ENCODE measurements at regions not wholly inside any gene's neighbourhood (a gene's known extent, or its start where the extent isn't known, plus 50 kb on each side); places are given as distances from the start of the nearest gene placed in this dataset.
"Not testable (repeated sequence)": the region's sequence is repeated elsewhere in the genome, so short reads cannot be mapped to it uniquely, and the experiment has no call there.

- Histone ChIP-seq H3K4me1 (ENCODE audit: insufficient read depth, low read length) (no peaks in the 10 kb centered on the region), H3K36me3 (ENCODE audit: insufficient read depth, low read depth, low read length) (no peaks in the 10 kb centered on the region), H3K9me3 (ENCODE audit: insufficient read depth, low read depth, low read length) (no peaks in the 10 kb centered on the region), H3K4me3 (ENCODE audit: low read length) (no peak overlapping the region), H3K27me3 (ENCODE audit: insufficient read depth, low read length) (no peaks in the 10 kb centered on the region), H3K27ac (ENCODE audit: low read length) (no peak overlapping the region), H3K9ac (ENCODE audit: low read depth, low read length) (no peak overlapping the region)
These were observed 239.3 kb upstream of the SLITRK6 start for GRCh38 chr13:86038490-86038889.

DNA sequence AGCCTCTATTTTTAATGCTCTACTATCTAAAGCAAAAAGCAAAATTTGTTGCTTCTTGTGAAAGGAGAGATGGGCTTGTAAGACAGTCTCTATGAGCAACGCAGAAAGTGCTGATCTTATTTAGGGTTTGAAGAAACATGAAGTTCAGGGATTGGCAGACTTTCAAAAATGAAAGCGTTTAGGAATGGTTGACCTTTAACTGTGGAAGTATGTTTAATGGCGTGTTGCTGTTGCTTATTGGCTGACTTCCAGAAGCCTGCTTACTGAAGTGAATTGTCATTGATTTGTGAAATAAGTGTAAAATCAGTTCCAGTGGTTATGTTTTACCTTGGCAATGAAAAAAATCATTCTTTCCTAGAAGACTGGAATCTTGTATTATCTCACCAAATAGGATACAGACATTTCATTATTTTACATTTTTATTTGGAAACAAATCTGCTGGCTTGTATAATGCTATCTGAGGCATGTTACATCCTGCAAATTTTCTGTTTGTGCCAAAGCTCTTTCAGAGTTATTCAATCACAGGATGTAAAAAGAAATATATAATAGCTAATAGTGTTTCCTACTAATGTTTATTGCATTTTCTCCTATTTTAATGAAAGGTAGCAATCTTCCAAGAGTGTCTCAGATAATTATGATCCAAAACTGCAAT lies 221.3 kb upstream of the SLITRK6 start:
- H3K36me3 ChIP-seq (ENCODE audit: insufficient read depth, low read depth, low read length) = no peaks in the 10 kb centered on the region
- H3K9ac ChIP-seq (ENCODE audit: low read depth, low read length) = no peak overlapping the region
- no peak overlapping the region for H3K27ac ChIP-seq (ENCODE audit: low read length)
- H3K4me3 ChIP-seq (ENCODE audit: low read length) = no peak overlapping the region
- no peaks in the 10 kb centered on the region for H3K4me1 ChIP-seq (ENCODE audit: insufficient read depth, low read length)
- no peaks in the 10 kb centered on the region for H3K27me3 ChIP-seq (ENCODE audit: insufficient read depth, low read length)
- H3K9me3 ChIP-seq (ENCODE audit: insufficient read depth, low read depth, low read length) = no peaks in the 10 kb centered on the region

DNA sequence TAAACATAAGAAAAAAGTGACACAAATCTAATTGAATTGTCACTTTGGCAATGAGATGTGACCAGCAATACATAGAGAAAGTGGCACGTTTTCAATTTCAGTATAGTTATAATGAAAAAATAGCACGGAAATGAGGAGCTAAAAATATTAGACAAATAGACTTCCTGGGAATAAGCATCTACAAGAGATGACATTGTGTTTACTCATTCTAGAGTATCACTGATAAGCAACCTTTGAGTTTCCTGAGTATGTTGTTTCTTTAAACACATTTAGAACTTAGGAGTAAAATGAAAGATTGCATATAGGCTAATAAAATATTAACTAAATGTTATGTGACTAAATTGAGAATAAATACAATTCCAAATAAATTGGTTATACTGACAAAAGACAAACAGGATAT lies 207.1 kb upstream of the SLITRK6 start:
- no peaks in the 10 kb centered on the region for H3K9me3 ChIP-seq (ENCODE audit: insufficient read depth, low read depth, low read length)
- H3K27me3 ChIP-seq (ENCODE audit: insufficient read depth, low read length) = no peaks in the 10 kb centered on the region
- H3K9ac ChIP-seq (ENCODE audit: low read depth, low read length) = no peak overlapping the region
- no peaks in the 10 kb centered on the region for H3K4me1 ChIP-seq (ENCODE audit: insufficient read depth, low read length)
- H3K4me3 ChIP-seq (ENCODE audit: low read length) = no peak overlapping the region
- H3K27ac ChIP-seq (ENCODE audit: low read length) = no peak overlapping the region
- no peaks in the 10 kb centered on the region for H3K36me3 ChIP-seq (ENCODE audit: insufficient read depth, low read depth, low read length)

DNA sequence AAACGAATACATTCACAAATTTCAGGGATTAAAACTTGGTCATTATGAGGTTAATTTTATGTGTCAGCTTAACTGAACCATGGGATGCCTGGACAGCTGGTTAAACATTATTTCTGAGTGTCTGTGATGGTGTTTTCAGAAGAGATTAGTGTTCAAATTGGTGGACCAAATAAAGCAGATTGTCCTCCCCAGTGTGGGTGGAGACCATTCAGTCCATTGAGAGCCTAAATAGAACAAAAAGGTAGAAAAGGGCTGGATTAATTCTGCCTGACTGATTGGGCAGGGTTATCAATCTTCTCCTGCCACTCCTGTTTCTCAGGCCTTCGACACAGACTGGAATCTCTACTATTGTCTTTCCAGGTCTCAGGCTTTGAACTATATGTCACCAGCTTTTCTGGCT lies 203.8 kb upstream of the SLITRK6 start:
- Histone ChIP-seq H3K27ac (ENCODE audit: low read length) (no peak overlapping the region), H3K9me3 (ENCODE audit: insufficient read depth, low read depth, low read length) (no peaks in the 10 kb centered on the region), H3K9ac (ENCODE audit: low read depth, low read length) (no peak overlapping the region), H3K27me3 (ENCODE audit: insufficient read depth, low read length) (no peaks in the 10 kb centered on the region), H3K4me3 (ENCODE audit: low read length) (no peak overlapping the region), H3K36me3 (ENCODE audit: insufficient read depth, low read depth, low read length) (no peaks in the 10 kb centered on the region), H3K4me1 (ENCODE audit: insufficient read depth, low read length) (no peaks in the 10 kb centered on the region)

- no peaks in the 10 kb centered on the region for H3K4me1 ChIP-seq (ENCODE audit: insufficient read depth, low read length)
- no peaks in the 10 kb centered on the region for H3K36me3 ChIP-seq (ENCODE audit: insufficient read depth, low read depth, low read length)
- H3K9me3 ChIP-seq (ENCODE audit: insufficient read depth, low read depth, low read length) = no peaks in the 10 kb centered on the region
These were observed 201.3 kb upstream of the SLITRK6 start for GRCh38 chr13:86000546-86000945.

GRCh38 chr13:85997587-85997986 lies 198.4 kb upstream of the SLITRK6 start:
- Histone ChIP-seq H3K4me1 (ENCODE audit: insufficient read depth, low read length) (no peaks in the 10 kb centered on the region), H3K36me3 (ENCODE audit: insufficient read depth, low read depth, low read length) (no peaks in the 10 kb centered on the region), H3K27ac (ENCODE audit: low read length) (no peak overlapping the region), H3K9me3 (ENCODE audit: insufficient read depth, low read depth, low read length) (no peaks in the 10 kb centered on the region), H3K9ac (ENCODE audit: low read depth, low read length) (no peak overlapping the region), H3K4me3 (ENCODE audit: low read length) (no peak overlapping the region), H3K27me3 (ENCODE audit: insufficient read depth, low read length) (no peaks in the 10 kb centered on the region)

More at GRCh38 chr13:86000546-86000945, 201.3 kb upstream of the SLITRK6 start:
- no peak overlapping the region for H3K9ac ChIP-seq (ENCODE audit: low read depth, low read length)
- no peak overlapping the region for H3K4me3 ChIP-seq (ENCODE audit: low read length)
- no peak overlapping the region for H3K27ac ChIP-seq (ENCODE audit: low read length)
- H3K27me3 ChIP-seq (ENCODE audit: insufficient read depth, low read length) = no peaks in the 10 kb centered on the region

DNA sequence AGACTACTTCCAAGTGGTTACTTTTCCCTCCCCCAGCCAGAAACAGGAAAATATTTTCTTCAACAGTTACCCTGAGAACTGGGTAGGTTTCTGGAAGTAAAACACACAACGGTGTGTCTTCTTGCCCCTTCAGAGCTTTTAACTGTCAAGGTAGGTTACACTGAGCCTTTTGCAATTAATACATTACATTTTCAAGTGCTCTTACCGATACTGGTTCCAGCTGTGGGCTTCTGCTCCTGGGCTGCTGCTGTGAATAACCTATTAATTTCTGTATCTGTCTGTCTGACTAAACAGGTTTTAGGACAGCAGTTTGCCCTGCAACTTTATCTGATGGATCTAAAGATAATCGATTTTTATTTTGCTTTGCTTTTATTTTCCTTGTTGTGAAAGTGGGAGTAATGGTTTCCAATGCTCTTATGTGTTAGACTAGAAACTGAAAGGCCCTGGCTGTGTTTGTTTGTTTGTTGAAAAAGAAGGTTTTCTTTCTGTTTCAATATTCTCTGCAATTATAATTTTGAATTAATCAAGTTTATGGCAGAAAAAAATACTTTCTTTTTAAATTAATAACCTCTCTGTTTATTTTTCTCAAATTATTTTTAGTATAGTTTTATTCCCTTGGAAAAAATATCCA lies 196.7 kb upstream of the SLITRK6 start:
- no peak overlapping the region for H3K4me3 ChIP-seq (ENCODE audit: low read length)
- no peak overlapping the region for H3K27ac ChIP-seq (ENCODE audit: low read length)
- no peak overlapping the region for H3K9ac ChIP-seq (ENCODE audit: low read depth, low read length)

DNA sequence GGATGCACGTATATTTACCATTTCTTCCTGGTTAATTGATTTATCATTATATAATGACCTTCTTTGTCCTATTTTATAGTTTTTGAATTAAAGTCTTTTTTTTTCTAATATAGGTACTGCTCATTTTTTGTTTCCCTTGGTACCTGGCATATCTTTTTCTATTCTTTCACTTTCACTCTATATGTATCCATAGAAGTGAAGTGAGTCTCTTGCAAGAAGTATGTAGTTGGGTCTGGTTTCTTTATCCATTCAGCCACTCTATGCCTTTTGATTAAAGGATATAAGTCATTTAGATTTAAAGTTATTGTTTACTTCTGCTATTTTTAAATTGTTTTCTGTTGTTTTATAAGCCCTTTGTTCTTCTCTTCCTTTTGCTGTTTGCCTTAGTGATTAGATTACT lies 194.3 kb upstream of the SLITRK6 start:
- Histone ChIP-seq H3K9me3 (ENCODE audit: insufficient read depth, low read depth, low read length) (no peaks in the 10 kb centered on the region), H3K27ac (ENCODE audit: low read length) (no peak overlapping the region), H3K27me3 (ENCODE audit: insufficient read depth, low read length) (no peaks in the 10 kb centered on the region), H3K36me3 (ENCODE audit: insufficient read depth, low read depth, low read length) (no peaks in the 10 kb centered on the region), H3K4me1 (ENCODE audit: insufficient read depth, low read length) (no peaks in the 10 kb centered on the region), H3K4me3 (ENCODE audit: low read length) (no peak overlapping the region), H3K9ac (ENCODE audit: low read depth, low read length) (no peak overlapping the region)

More for the DNA sequence above, 196.7 kb upstream of the SLITRK6 start:
- Histone ChIP-seq H3K4me1 (ENCODE audit: insufficient read depth, low read length) (no peaks in the 10 kb centered on the region), H3K36me3 (ENCODE audit: insufficient read depth, low read depth, low read length) (no peaks in the 10 kb centered on the region), H3K9me3 (ENCODE audit: insufficient read depth, low read depth, low read length) (no peaks in the 10 kb centered on the region), H3K27me3 (ENCODE audit: insufficient read depth, low read length) (no peaks in the 10 kb centered on the region)

DNA sequence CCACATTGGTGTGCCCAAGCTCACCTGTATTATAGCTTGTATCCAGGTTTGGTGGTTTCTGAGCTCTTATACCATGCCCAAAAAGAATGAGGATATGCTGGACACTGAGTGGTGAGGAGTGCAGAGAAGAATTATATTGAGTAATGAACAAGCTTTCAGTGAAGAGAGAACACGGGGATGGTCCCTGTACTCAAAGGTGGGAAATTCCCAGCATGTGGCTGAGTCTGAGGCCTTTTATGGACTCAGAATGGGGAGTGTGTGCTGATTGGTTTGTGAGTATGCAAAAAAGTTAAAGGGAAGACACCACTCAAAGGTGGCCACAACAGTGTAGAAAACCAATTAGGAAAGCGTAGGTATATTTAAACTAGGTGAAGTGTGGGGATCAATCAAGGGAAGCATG lies 191.2 kb upstream of the SLITRK6 start:
- H3K9me3 ChIP-seq (ENCODE audit: insufficient read depth, low read depth, low read length) = no peaks in the 10 kb centered on the region
- no peak overlapping the region for H3K4me3 ChIP-seq (ENCODE audit: low read length)
- H3K4me1 ChIP-seq (ENCODE audit: insufficient read depth, low read length) = no peaks in the 10 kb centered on the region
- no peaks in the 10 kb centered on the region for H3K27me3 ChIP-seq (ENCODE audit: insufficient read depth, low read length)
- H3K27ac ChIP-seq (ENCODE audit: low read length) = no peak overlapping the region
- no peaks in the 10 kb centered on the region for H3K36me3 ChIP-seq (ENCODE audit: insufficient read depth, low read depth, low read length)
- no peak overlapping the region for H3K9ac ChIP-seq (ENCODE audit: low read depth, low read length)

- Histone ChIP-seq H3K27ac (ENCODE audit: low read length) (no peak overlapping the region), H3K27me3 (ENCODE audit: insufficient read depth, low read length) (no peaks in the 10 kb centered on the region), H3K4me3 (ENCODE audit: low read length) (no peak overlapping the region), H3K9me3 (ENCODE audit: insufficient read depth, low read depth, low read length) (no peaks in the 10 kb centered on the region), H3K9ac (ENCODE audit: low read depth, low read length) (no peak overlapping the region), H3K4me1 (ENCODE audit: insufficient read depth, low read length) (no peaks in the 10 kb centered on the region), H3K36me3 (ENCODE audit: insufficient read depth, low read depth, low read length) (no peaks in the 10 kb centered on the region)
These were observed 186.6 kb upstream of the SLITRK6 start for GRCh38 chr13:85985797-85986196.

DNA sequence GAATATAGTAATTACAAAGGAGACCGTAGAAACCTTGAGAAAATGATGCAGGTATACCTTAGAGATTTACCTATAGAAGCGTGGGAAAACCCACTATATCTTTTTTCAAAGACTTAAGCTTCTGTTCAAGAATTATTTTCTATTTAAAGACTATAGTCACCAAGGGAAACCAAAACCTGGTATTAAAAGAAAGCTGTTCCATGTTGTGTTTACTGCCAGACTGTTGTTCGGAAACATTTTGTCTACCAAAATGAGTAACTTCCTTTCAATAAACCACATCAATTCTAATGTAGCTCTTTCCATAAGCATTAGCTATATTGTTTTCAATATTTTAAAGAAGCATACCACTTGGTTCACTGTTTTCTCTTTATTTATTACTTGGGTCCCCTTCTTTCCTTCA lies 182.9 kb upstream of the SLITRK6 start:
- Histone ChIP-seq H3K9ac (ENCODE audit: low read depth, low read length) (no peak overlapping the region), H3K27ac (ENCODE audit: low read length) (no peak overlapping the region), H3K9me3 (ENCODE audit: insufficient read depth, low read depth, low read length) (no peaks in the 10 kb centered on the region), H3K27me3 (ENCODE audit: insufficient read depth, low read length) (no peaks in the 10 kb centered on the region), H3K36me3 (ENCODE audit: insufficient read depth, low read depth, low read length) (no peaks in the 10 kb centered on the region), H3K4me1 (ENCODE audit: insufficient read depth, low read length) (no peaks in the 10 kb centered on the region), H3K4me3 (ENCODE audit: low read length) (no peak overlapping the region)

DNA sequence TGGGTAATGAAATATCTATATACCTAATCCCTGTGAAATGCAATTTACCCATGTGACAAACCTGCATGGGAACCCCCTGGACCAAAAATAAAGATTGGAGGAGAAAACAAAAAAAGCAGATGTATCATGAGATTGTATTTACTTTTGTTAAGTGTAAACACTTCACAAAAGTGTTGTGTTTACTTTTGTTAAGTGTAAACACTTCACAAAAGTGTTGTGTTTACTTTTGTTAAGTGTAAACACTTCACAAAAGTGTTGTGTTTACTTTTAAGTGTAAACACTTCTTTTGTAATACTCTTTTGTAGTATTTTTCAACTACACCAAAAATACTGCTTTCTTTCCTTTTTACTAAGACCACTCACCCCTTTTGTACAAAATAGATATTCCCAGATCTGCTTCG lies 181.2 kb upstream of the SLITRK6 start:
- not testable (repeated sequence) for H3K9ac ChIP-seq (ENCODE audit: low read depth, low read length); H3K27ac ChIP-seq (ENCODE audit: low read length); H3K9me3 ChIP-seq (ENCODE audit: insufficient read depth, low read depth, low read length); H3K4me1 ChIP-seq (ENCODE audit: insufficient read depth, low read length); H3K4me3 ChIP-seq (ENCODE audit: low read length); H3K27me3 ChIP-seq (ENCODE audit: insufficient read depth, low read length); H3K36me3 ChIP-seq (ENCODE audit: insufficient read depth, low read depth, low read length)
